GM10266 (cell line): ENCODE measurements at regions not wholly inside any gene's neighbourhood (a gene's known extent, or its start where the extent isn't known, plus 50 kb on each side); places are given as distances from the start of the nearest gene placed in this dataset.

Experiments used
- DNase-seq: peaks from one replicate; pipeline ENCODE4 v3.0.0; 2012; ENCODE audit errors: extremely low spot score
- CTCF ChIP-seq: IDR thresholded peaks from 2 replicates; pipeline ENCODE4 v1.5.1; 2012; ENCODE audit warnings: mild to moderate bottlenecking, low read depth; ENCODE audit not compliant: control insufficient read depth, insufficient read depth; ENCODE audit errors: missing control alignments

GRCh38 chr3:98967758-98968157 is 66.3 kb upstream of the DCBLD2 start:
- no peak for TF ChIP-seq CTCF
- DNase-seq = no peak

GRCh38 chr3:98966862-98967546 is 65.5 kb upstream of the DCBLD2 start:
- TF ChIP-seq CTCF = no peak
- no peak for DNase-seq

- TF ChIP-seq CTCF = no peak
- no peak for DNase-seq
Observed at GRCh38 chr3:98966434-98966833, 64.9 kb upstream of the DCBLD2 start.

GRCh38 chr3:98964784-98965183 is 63.3 kb upstream of the DCBLD2 start:
- DNase-seq = no peak
- no peak for TF ChIP-seq CTCF

- TF ChIP-seq CTCF = no peak
Observed at GRCh38 chr3:98963546-98963945, 62.1 kb upstream of the DCBLD2 start.

GRCh38 chr3:98962951-98963350 is 61.5 kb upstream of the DCBLD2 start:
- TF ChIP-seq CTCF = no peak

More at GRCh38 chr3:98963546-98963945, 62.1 kb upstream of the DCBLD2 start:
- DNase-seq = no peak

GRCh38 chr3:98962189-98962930 is 60.9 kb upstream of the DCBLD2 start:
- TF ChIP-seq CTCF = no peak
- DNase-seq = no peak

More at GRCh38 chr3:98962951-98963350, 61.5 kb upstream of the DCBLD2 start:
- DNase-seq = no peak
